ENCODE measurements at regions not wholly inside any gene's neighbourhood (a gene's known extent, or its start where the extent isn't known, plus 50 kb on each side); places are given as distances from the start of the nearest gene placed in this dataset.

- no peak for TF ChIP-seq CTCF (conservative IDR thresholded peaks at IDR 0.05)
- no peak overlapping the region for H3K27ac ChIP-seq
Measured at GRCh38 chr1:185483664-185484450, 166.8 kb upstream of the IVNS1ABP start.

- TF ChIP-seq CTCF (conservative IDR thresholded peaks at IDR 0.05), result no peak
- H3K27ac ChIP-seq, result no peak overlapping the region
Measured at GRCh38 chr1:185483217-185483616, 166.2 kb upstream of the IVNS1ABP start.

- TF ChIP-seq CTCF (conservative IDR thresholded peaks at IDR 0.05), result no peak
- no peak overlapping the region for H3K27ac ChIP-seq
Measured at GRCh38 chr1:185480545-185480944, 163.5 kb upstream of the IVNS1ABP start.

GRCh38 chr1:185479796-185480195 is 162.8 kb upstream of the IVNS1ABP start:
- H3K27ac ChIP-seq, result no peak overlapping the region
- TF ChIP-seq CTCF (conservative IDR thresholded peaks at IDR 0.05), result no peak

GRCh38 chr1:185478877-185479276 is 161.8 kb upstream of the IVNS1ABP start:
- TF ChIP-seq CTCF (conservative IDR thresholded peaks at IDR 0.05), result no peak
- H3K27ac ChIP-seq, result peak overlapping the region; percentile 70

- H3K27ac ChIP-seq, result peak overlapping the region; percentile 70
- no peak for TF ChIP-seq CTCF (conservative IDR thresholded peaks at IDR 0.05)
Measured at GRCh38 chr1:185477638-185478580, 160.9 kb upstream of the IVNS1ABP start.

GRCh38 chr1:185474440-185475149 is 157.6 kb upstream of the IVNS1ABP start:
- TF ChIP-seq CTCF (conservative IDR thresholded peaks at IDR 0.05), result no peak
- no peak overlapping the region for H3K27ac ChIP-seq
